GM23338 (cell line): ENCODE measurements at regions not wholly inside any gene's neighbourhood (a gene's known extent, or its start where the extent isn't known, plus 50 kb on each side); places are given as distances from the start of the nearest gene placed in this dataset.
"Not testable (repeated sequence)": the region's sequence is repeated elsewhere in the genome, so short reads cannot be mapped to it uniquely, and the experiment has no call there.

Experiments
- ATAC-seq: fragments of 200-7000 bp; cut with Tn5 transposase; 3 replicates; pipeline ENCODE4 v1.9.1; 2020
- DNase-seq: peaks from one replicate; pipeline ENCODE4 v3.0.0-alpha.2; 2015; ENCODE audit warnings: low spot score
- H2AFZ ChIP-seq: fragments of 200-600 bp; sonication (generic); 2 replicates; pipeline ENCODE4 v1.8.0; 2016; ENCODE audit warnings: antibody characterized with exemption, mild to moderate bottlenecking, moderate library complexity
- H3F3A ChIP-seq: fragments of 200-600 bp; sonication (generic); replicated peaks from 2 replicates; pipeline ENCODE4 v1.8.0; 2017; ENCODE audit warnings: antibody characterized with exemption, mixed run types, low read depth
- H3K27ac ChIP-seq: fragments of 200-600 bp; sonication (generic); 2 replicates; pipeline ENCODE4 v1.6.1; 2016; ENCODE audit warnings: low read depth
- H3K27me3 ChIP-seq: fragments of 200-600 bp; sonication (generic); 2 replicates; pipeline ENCODE4 v1.8.0; 2016; ENCODE audit warnings: mild to moderate bottlenecking, mixed run types, moderate library complexity; ENCODE audit not compliant: insufficient read depth
- H3K36me3 ChIP-seq: fragments of 200-600 bp; sonication (generic); 2 replicates; pipeline ENCODE4 v1.8.0; 2016; ENCODE audit warnings: mild to moderate bottlenecking; ENCODE audit not compliant: insufficient read depth
- H3K4me1 ChIP-seq: fragments of 200-600 bp; sonication (generic); 2 replicates; pipeline ENCODE4 v1.8.0; 2016; ENCODE audit warnings: mild to moderate bottlenecking, moderate library complexity; ENCODE audit not compliant: insufficient read depth
- H3K4me2 ChIP-seq: fragments of 200-600 bp; sonication (generic); 2 replicates; pipeline ENCODE4 v1.7.1; 2017; ENCODE audit warnings: mixed run types
- H3K4me3 ChIP-seq: fragments of 200-600 bp; sonication (generic); 2 replicates; pipeline ENCODE4 v1.6.1; 2016; ENCODE audit warnings: mixed run types
- H3K79me2 ChIP-seq: fragments of 200-600 bp; sonication (generic); replicated peaks from 2 replicates; pipeline ENCODE4 v1.8.0; 2017; ENCODE audit warnings: mild to moderate bottlenecking; ENCODE audit not compliant: insufficient read depth
- H3K9me2 ChIP-seq: fragments of 200-600 bp; sonication (generic); 2 replicates; pipeline ENCODE4 v1.8.0; 2017; ENCODE audit not compliant: insufficient read depth
- H4K20me1 ChIP-seq: fragments of 200-600 bp; sonication (generic); replicated peaks from 2 replicates; pipeline ENCODE4 v1.8.0; 2017; ENCODE audit warnings: mild to moderate bottlenecking; ENCODE audit not compliant: insufficient read depth
- H3K27ac Mint-ChIP-seq: 2 replicates; pipeline ENCODE4 v1.8.0; 2020; ENCODE audit warnings: inconsistent platforms, mild to moderate bottlenecking, moderate library complexity, mixed read lengths
- H3K27me3 Mint-ChIP-seq: 3 replicates; pipeline ENCODE4 v1.8.0; 2022; ENCODE audit warnings: low read depth, mild to moderate bottlenecking, moderate library complexity, mixed read lengths, inconsistent platforms; ENCODE audit not compliant: insufficient read depth, poor library complexity
- H3K36me3 Mint-ChIP-seq: 3 replicates; pipeline ENCODE4 v1.8.0; 2021; ENCODE audit warnings: low read depth, mild to moderate bottlenecking, inconsistent platforms, moderate library complexity, mixed read lengths
- H3K4me1 Mint-ChIP-seq: 3 replicates; pipeline ENCODE4 v1.8.0; 2020; ENCODE audit warnings: mild to moderate bottlenecking, inconsistent platforms, mixed read lengths
- H3K4me3 Mint-ChIP-seq: 3 replicates; pipeline ENCODE4 v1.8.0; 2021; ENCODE audit warnings: moderate library complexity, mild to moderate bottlenecking, inconsistent platforms, mixed read lengths
- H3K9me3 Mint-ChIP-seq: 3 replicates; pipeline ENCODE4 v1.8.0; 2020; ENCODE audit warnings: moderate library complexity, mild to moderate bottlenecking, inconsistent platforms, mixed read lengths
- EZH2 ChIP-seq: fragments of 200-600 bp; sonication (generic); IDR thresholded peaks from one replicate; pipeline ENCODE4 v1.8.0; 2017; ENCODE audit warnings: antibody characterized with exemption, mild to moderate bottlenecking, low read depth; ENCODE audit not compliant: unreplicated experiment
- EZH2phosphoT487 ChIP-seq: fragments of 200-600 bp; sonication (generic); IDR thresholded peaks from one replicate; pipeline ENCODE4 v1.8.1; 2018; ENCODE audit warnings: antibody characterized with exemption; ENCODE audit not compliant: unreplicated experiment
- POLR2AphosphoS5 ChIP-seq: IDR thresholded peaks from 2 replicates; pipeline ENCODE4 v1.6.1; 2016; ENCODE audit warnings: antibody characterized with exemption, low read depth
- STAT1 ChIP-seq: IDR thresholded peaks from one replicate; pipeline ENCODE4 v1.6.1; 2016; ENCODE audit warnings: antibody characterized with exemption; ENCODE audit not compliant: unreplicated experiment
- ZNF114 ChIP-seq: fragments of 250-450 bp; sonication (Bioruptor Pico); IDR thresholded peaks from 2 replicates; pipeline ENCODE4 v1.5.0; 2020; ENCODE audit warnings: mild to moderate bottlenecking, moderate library complexity
- ZNF331 ChIP-seq: fragments of 250-450 bp; sonication (Bioruptor Pico); IDR thresholded peaks from 2 replicates; pipeline ENCODE4 v1.5.0; 2020; ENCODE audit warnings: low read depth, mild to moderate bottlenecking, moderate library complexity
- TF ChIP-seq, protein P1 (sequence below): IDR thresholded peaks from 2 replicates; pipeline ENCODE4 v1.6.1; 2016; ENCODE audit warnings: antibody characterized with exemption
- TF ChIP-seq, protein P2 (sequence below): fragments of 250-450 bp; sonication (Bioruptor Pico); IDR thresholded peaks from 2 replicates; pipeline ENCODE4 v1.5.0; 2020; ENCODE audit warnings: mild to moderate bottlenecking, moderate library complexity

DNA sequence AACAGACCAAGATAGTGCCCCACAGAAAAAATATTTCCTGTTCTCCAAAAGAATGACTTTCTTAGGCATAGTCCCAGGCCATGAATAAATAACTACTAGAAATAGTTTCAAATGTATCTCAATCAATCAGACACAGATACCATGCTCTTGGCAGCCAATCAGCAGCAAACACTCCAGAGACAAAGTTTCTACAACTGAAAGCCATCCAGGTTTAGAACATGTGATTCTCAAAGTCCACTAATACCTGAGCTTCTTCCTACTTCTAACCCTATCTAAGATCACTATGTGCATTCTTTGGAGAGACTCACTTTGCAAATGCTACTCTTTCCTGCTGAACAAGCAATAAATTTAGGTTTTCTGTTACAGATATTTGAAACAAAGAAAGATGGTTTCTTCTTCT, 425.8 kb upstream of the GRIN3A start (continued):
- TF ChIP-seq, protein P1, sequence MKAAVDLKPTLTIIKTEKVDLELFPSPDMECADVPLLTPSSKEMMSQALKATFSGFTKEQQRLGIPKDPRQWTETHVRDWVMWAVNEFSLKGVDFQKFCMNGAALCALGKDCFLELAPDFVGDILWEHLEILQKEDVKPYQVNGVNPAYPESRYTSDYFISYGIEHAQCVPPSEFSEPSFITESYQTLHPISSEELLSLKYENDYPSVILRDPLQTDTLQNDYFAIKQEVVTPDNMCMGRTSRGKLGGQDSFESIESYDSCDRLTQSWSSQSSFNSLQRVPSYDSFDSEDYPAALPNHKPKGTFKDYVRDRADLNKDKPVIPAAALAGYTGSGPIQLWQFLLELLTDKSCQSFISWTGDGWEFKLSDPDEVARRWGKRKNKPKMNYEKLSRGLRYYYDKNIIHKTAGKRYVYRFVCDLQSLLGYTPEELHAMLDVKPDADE = no peak
- no peak for TF ChIP-seq EZH2phosphoT487

DNA sequence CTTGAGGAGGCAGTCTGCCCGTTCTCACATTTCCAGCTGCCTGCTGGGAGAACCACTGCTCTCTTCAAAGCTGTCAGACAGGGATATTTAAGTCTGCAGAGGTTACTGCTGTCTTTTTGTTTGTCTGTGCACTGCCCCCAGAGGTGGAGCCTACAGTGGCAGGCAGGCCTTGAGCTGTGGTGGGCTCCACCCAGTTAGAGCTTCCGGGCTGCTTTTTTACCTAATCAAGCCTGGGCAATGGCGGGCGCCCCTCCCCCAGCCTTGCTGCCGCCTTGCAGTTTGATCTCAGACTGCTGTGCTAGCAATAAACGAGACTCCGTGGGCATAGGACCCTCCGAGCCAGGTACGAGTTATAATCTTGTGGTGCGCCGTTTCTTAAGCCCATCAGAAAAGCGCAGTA, 414.6 kb upstream of the GRIN3A start:
- not testable (repeated sequence) for H3K9me2 ChIP-seq, H3K27me3 Mint-ChIP-seq, H3K79me2 ChIP-seq, H3K4me3 Mint-ChIP-seq, DNase-seq, H3K4me2 ChIP-seq, H4K20me1 ChIP-seq, H3K27ac ChIP-seq, H2AFZ ChIP-seq, H3F3A ChIP-seq, H3K27ac Mint-ChIP-seq, H3K27me3 ChIP-seq, H3K4me1 Mint-ChIP-seq, H3K4me1 ChIP-seq, H3K4me3 ChIP-seq, ATAC-seq
- H3K36me3 ChIP-seq = peaks cover 12% of the 10 kb centered on the region
- Mint-ChIP-seq H3K36me3 (peaks cover 16% of the 10 kb centered on the region; the same call in 1 of the 3 replicates), H3K9me3 (peaks cover 58% of the 10 kb centered on the region)

DNA sequence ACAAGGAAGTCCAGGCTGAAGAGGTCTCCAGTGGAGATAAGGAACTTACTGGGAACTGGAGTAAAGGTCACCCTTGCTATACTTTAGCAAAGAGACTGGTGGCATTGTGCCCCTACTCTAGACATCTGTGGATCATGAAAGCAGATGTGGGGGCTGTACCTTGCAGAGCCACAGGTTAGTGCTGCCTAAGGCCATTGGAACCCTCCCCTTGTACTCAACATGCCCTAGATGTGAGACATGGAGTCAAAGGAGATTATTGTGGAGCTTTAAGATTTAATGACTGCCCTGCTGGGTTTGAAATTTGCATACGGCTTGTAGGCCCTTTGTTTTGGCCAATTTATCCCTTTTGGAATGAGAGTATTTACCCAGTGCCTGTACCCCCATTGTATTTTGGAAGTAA, 397.3 kb upstream of the GRIN3A start:
- Mint-ChIP-seq H3K27me3 (peaks cover 3% of the 10 kb centered on the region), H3K4me3 (no peak overlapping the region), H3K9me3 (peaks cover 92% of the 10 kb centered on the region), H3K27ac (no peak overlapping the region), H3K36me3 (peaks cover 33% of the 10 kb centered on the region), H3K4me1 (no peaks in the 10 kb centered on the region)
- H3K4me2 ChIP-seq = no peak overlapping the region
- no peaks in the 10 kb centered on the region for H3K27me3 ChIP-seq
- DNase-seq (no peak), ATAC-seq (no peak)
- TF ChIP-seq POLR2AphosphoS5 = no peak
- no peak for TF ChIP-seq ZNF114 (CRISPR knock-in tag)
- TF ChIP-seq STAT1 = no peak
- TF ChIP-seq, protein P2, sequence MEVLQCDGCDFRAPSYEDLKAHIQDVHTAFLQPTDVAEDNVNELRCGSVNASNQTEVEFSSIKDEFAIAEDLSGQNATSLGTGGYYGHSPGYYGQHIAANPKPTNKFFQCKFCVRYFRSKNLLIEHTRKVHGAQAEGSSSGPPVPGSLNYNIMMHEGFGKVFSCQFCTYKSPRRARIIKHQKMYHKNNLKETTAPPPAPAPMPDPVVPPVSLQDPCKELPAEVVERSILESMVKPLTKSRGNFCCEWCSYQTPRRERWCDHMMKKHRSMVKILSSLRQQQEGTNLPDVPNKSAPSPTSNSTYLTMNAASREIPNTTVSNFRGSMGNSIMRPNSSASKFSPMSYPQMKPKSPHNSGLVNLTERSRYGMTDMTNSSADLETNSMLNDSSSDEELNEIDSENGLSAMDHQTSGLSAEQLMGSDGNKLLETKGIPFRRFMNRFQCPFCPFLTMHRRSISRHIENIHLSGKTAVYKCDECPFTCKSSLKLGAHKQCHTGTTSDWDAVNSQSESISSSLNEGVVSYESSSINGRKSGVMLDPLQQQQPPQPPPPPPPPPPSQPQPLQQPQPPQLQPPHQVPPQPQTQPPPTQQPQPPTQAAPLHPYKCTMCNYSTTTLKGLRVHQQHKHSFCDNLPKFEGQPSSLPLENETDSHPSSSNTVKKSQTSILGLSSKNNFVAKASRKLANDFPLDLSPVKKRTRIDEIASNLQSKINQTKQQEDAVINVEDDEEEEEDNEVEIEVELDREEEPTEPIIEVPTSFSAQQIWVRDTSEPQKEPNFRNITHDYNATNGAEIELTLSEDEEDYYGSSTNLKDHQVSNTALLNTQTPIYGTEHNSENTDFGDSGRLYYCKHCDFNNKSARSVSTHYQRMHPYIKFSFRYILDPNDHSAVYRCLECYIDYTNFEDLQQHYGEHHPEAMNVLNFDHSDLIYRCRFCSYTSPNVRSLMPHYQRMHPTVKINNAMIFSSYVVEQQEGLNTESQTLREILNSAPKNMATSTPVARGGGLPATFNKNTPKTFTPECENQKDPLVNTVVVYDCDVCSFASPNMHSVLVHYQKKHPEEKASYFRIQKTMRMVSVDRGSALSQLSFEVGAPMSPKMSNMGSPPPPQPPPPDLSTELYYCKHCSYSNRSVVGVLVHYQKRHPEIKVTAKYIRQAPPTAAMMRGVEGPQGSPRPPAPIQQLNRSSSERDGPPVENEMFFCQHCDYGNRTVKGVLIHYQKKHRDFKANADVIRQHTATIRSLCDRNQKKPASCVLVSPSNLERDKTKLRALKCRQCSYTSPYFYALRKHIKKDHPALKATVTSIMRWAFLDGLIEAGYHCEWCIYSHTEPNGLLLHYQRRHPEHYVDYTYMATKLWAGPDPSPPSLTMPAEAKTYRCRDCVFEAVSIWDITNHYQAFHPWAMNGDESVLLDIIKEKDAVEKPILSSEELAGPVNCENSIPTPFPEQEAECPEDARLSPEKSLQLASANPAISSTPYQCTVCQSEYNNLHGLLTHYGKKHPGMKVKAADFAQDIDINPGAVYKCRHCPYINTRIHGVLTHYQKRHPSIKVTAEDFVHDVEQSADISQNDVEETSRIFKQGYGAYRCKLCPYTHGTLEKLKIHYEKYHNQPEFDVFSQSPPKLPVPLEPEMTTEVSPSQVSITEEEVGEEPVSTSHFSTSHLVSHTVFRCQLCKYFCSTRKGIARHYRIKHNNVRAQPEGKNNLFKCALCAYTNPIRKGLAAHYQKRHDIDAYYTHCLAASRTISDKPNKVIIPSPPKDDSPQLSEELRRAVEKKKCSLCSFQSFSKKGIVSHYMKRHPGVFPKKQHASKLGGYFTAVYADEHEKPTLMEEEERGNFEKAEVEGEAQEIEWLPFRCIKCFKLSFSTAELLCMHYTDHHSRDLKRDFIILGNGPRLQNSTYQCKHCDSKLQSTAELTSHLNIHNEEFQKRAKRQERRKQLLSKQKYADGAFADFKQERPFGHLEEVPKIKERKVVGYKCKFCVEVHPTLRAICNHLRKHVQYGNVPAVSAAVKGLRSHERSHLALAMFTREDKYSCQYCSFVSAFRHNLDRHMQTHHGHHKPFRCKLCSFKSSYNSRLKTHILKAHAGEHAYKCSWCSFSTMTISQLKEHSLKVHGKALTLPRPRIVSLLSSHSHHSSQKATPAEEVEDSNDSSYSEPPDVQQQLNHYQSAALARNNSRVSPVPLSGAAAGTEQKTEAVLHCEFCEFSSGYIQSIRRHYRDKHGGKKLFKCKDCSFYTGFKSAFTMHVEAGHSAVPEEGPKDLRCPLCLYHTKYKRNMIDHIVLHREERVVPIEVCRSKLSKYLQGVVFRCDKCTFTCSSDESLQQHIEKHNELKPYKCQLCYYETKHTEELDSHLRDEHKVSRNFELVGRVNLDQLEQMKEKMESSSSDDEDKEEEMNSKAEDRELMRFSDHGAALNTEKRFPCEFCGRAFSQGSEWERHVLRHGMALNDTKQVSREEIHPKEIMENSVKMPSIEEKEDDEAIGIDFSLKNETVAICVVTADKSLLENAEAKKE (CRISPR knock-in tag) = no peak
- TF ChIP-seq ZNF331 (CRISPR knock-in tag) = no peak
- no peak for TF ChIP-seq EZH2
- H4K20me1 ChIP-seq = no peaks in the 10 kb centered on the region
- no peaks in the 10 kb centered on the region for H3K79me2 ChIP-seq
- no peak overlapping the region for H2AFZ ChIP-seq
- peaks cover 4% of the 10 kb centered on the region; the same call in 1 of the 2 replicates for H3K36me3 ChIP-seq
- no peaks in the 10 kb centered on the region for H3F3A ChIP-seq
- H3K4me3 ChIP-seq = no peak overlapping the region
- no peaks in the 10 kb centered on the region for H3K4me1 ChIP-seq
- no peak overlapping the region for H3K27ac ChIP-seq
- H3K9me2 ChIP-seq = no peaks in the 10 kb centered on the region
